K562 (cell line): ENCODE measurements at regions not wholly inside any gene's neighbourhood (a gene's known extent, or its start where the extent isn't known, plus 50 kb on each side); places are given as distances from the start of the nearest gene placed in this dataset.

Experiments used
- ATAC-seq: fragments of 200-7000 bp; cut with Tn5 transposase; 3 replicates; pipeline ENCODE4 v1.9.1; 2020; ENCODE audit warnings: moderate library complexity
- BruUV-seq: library from RNA; stranded (reverse); fragments of 400-500 nt; replicated peaks from 2 replicates; lab custom pipeline; 2021; lab: Mats Ljungman, UMichigan
- CTCF ChIA-PET: fragments of 300-600 bp; formaldehyde crosslinking; extraction: SDS; loops from one replicate; lab custom pipeline; 2021; ENCODE audit warnings: low intra/inter-chr PET ratio; lab: Yijun Ruan, JAX
- POLR2A ChIA-PET: fragments of 300-600, 350-650 bp; sonication (Branson Sonifier 250); formaldehyde crosslinking; extraction: SDS; loops from one replicate; lab custom pipeline; 2021; ENCODE audit warnings: antibody characterized with exemption, inconsistent platforms; lab: Yijun Ruan, JAX
- DNase-seq, 4 experiments: peaks; one replicate each; pipeline versions ENCODE4 v3.0.0 to v3.0.0-alpha.2; 2011 to 2018; ENCODE audit warnings: low spot score in 3 of 4, mixed read lengths in 3 of 4; ENCODE audit errors: extremely low read depth in 1 of 4
- FAIRE-seq: peaks from 2 replicates; lab custom pipeline; 2011; peaks lifted over from hg19 to GRCh38; lab: Jason Lieb, UNC
- H2AFZ ChIP-seq: 2 replicates; pipeline ENCODE4 v1.6.0; 2011; ENCODE audit warnings: low read depth, low read length, control low read depth, inconsistent platforms
- H3K27ac ChIP-seq: fragments of 200-600 bp; 3 replicates; pipeline ENCODE4 v1.8.0; 2011; ENCODE audit warnings: low read depth, mild to moderate bottlenecking, control low read depth, inconsistent platforms, low read length, moderate library complexity, mixed read lengths; ENCODE audit errors: extremely low read depth
- H3K27me3 ChIP-seq, 2 experiments: fragments of 300-600 bp in 1 of 2; 2 replicates in 1 of 2; 3 replicates in 1 of 2; pipeline versions ENCODE4 v1.6.0 to v1.8.0; 2011; ENCODE audit warnings: inconsistent platforms in 2 of 2, low read length in 2 of 2, mild to moderate bottlenecking in 1 of 2, mixed read lengths in 1 of 2, moderate library complexity in 1 of 2; ENCODE audit not compliant: control insufficient read depth in 2 of 2, insufficient read depth in 2 of 2
- H3K36me3 ChIP-seq: fragments of 300-600 bp; 3 replicates; pipeline ENCODE4 v1.8.0; 2011; ENCODE audit warnings: mild to moderate bottlenecking, low read length, inconsistent platforms; ENCODE audit not compliant: control insufficient read depth, insufficient read depth
- H3K4me1 ChIP-seq, 2 experiments: fragments of 200-600 bp in 1 of 2; replicated peaks in 1 of 2; 2 replicates in 1 of 2; 3 replicates in 1 of 2; pipeline versions ENCODE4 v1.5.1 to v1.8.0; 2011; ENCODE audit warnings: inconsistent platforms in 2 of 2, low read length in 2 of 2, mild to moderate bottlenecking in 1 of 2, mixed read lengths in 1 of 2, moderate library complexity in 1 of 2; ENCODE audit not compliant: control insufficient read depth in 2 of 2, insufficient read depth in 2 of 2
- H3K4me2 ChIP-seq: 2 replicates; pipeline ENCODE4 v1.6.1; 2011; ENCODE audit warnings: low read length, control low read depth, inconsistent platforms, mixed read lengths; ENCODE audit not compliant: insufficient read depth
- H3K4me3 ChIP-seq: fragments of 200-600 bp; sonication (generic), shearing (Covaris generic); 2 replicates; pipeline ENCODE4 v1.5.1; 2016; ENCODE audit warnings: control low read depth, inconsistent platforms
- H3K79me2 ChIP-seq: fragments of 200-600 bp; 3 replicates; pipeline ENCODE4 v1.8.0; 2011; ENCODE audit warnings: low read length, inconsistent platforms; ENCODE audit not compliant: control insufficient read depth, insufficient read depth
- H3K9ac ChIP-seq, 2 experiments: 2 replicates each; pipeline versions ENCODE4 v1.6.0 to v1.6.1; 2011; ENCODE audit warnings: low read depth in 2 of 2, low read length in 2 of 2, control low read depth in 1 of 2, inconsistent platforms in 1 of 2, mild to moderate bottlenecking in 1 of 2, mixed read lengths in 1 of 2; ENCODE audit not compliant: insufficient read depth in 1 of 2
- H3K9me1 ChIP-seq: one replicate; pipeline ENCODE4 v1.6.0; 2011; ENCODE audit warnings: inconsistent platforms, mild to moderate bottlenecking, low read length, moderate library complexity; ENCODE audit not compliant: control insufficient read depth, insufficient read depth
- H3K9me3 ChIP-seq: replicated peaks from 2 replicates; pipeline ENCODE4 v1.5.1; 2011; ENCODE audit warnings: low read depth, low read length, inconsistent platforms; ENCODE audit not compliant: control insufficient read depth, insufficient read depth
- H4K20me1 ChIP-seq: replicated peaks from 2 replicates; pipeline ENCODE4 v1.6.1; 2011; ENCODE audit warnings: low read length, inconsistent platforms, mixed read lengths; ENCODE audit not compliant: control insufficient read depth, insufficient read depth
- BDP1 ChIP-seq: IDR thresholded peaks from 3 replicates; pipeline ENCODE4 v1.6.1; 2011; ENCODE audit not compliant: insufficient read length, insufficient read depth
- CREM ChIP-seq: IDR thresholded peaks from 2 replicates; pipeline ENCODE4 v1.6.1; 2014; ENCODE audit warnings: antibody characterized with exemption, low read depth
- EZH2 ChIP-seq: IDR thresholded peaks from 2 replicates; pipeline ENCODE4 v1.6.1; 2012; ENCODE audit warnings: low read depth, mild to moderate bottlenecking, inconsistent platforms, low read length, borderline replicate concordance
- ILK ChIP-seq: fragments of 450-650 bp; IDR thresholded peaks from 2 replicates; pipeline ENCODE4 v1.6.1; 2016; ENCODE audit warnings: missing genetic modification characterization, low read depth, mild to moderate bottlenecking, missing compliant biosample characterization, moderate library complexity, borderline replicate concordance
- MEF2D ChIP-seq: conservative IDR thresholded peaks from 2 replicates; pipeline ENCODE4 v1.6.1; 2016; ENCODE audit warnings: low read depth, missing genetic modification characterization, missing compliant biosample characterization
- MEIS2 ChIP-seq: fragments of 450-650 bp; IDR thresholded peaks from 2 replicates; pipeline ENCODE4 v1.6.1; 2014; ENCODE audit warnings: mild to moderate bottlenecking; ENCODE audit not compliant: partially characterized antibody
- MXI1 ChIP-seq: IDR thresholded peaks from 2 replicates; pipeline ENCODE4 v1.6.1; 2011; ENCODE audit warnings: low read depth, mild to moderate bottlenecking, improper control_type of control experiment, low read length
- NCOA2 ChIP-seq, 2 experiments: fragments of 450-650 bp; IDR thresholded peaks; 2 replicates each; pipeline ENCODE4 v1.6.1; 2018; ENCODE audit warnings: mild to moderate bottlenecking in 2 of 2, moderate library complexity in 1 of 2; ENCODE audit not compliant: partially characterized antibody in 2 of 2
- NELFE ChIP-seq: IDR thresholded peaks from 2 replicates; pipeline ENCODE4 v1.6.1; 2011; ENCODE audit warnings: mild to moderate bottlenecking; ENCODE audit not compliant: insufficient read depth, insufficient read length
- NFRKB ChIP-seq: fragments of 450-650 bp; IDR thresholded peaks from 2 replicates; pipeline ENCODE4 v1.6.1; 2016; ENCODE audit warnings: low read depth
- POLR3A ChIP-seq: IDR thresholded peaks from 2 replicates; pipeline ENCODE4 v1.6.1; 2011; ENCODE audit warnings: borderline replicate concordance, mild to moderate bottlenecking, moderate library complexity; ENCODE audit not compliant: insufficient read length, insufficient read depth; ENCODE audit errors: extremely low read depth
- SMARCC2 ChIP-seq: fragments of 450-650 bp; IDR thresholded peaks from 2 replicates; pipeline ENCODE4 v1.6.1; 2017; ENCODE audit warnings: antibody characterized with exemption, moderate library complexity, mild to moderate bottlenecking, low read depth
- SNRNP70 ChIP-seq: fragments of 200-400 bp; formaldehyde crosslinking; optimal IDR thresholded peaks from 2 replicates; pipeline ENCODE3; 2017; ENCODE audit warnings: low read depth, low read length
- TAF1 ChIP-seq: IDR thresholded peaks from 2 replicates; pipeline ENCODE4 v1.6.1; 2011; ENCODE audit warnings: mild to moderate bottlenecking, low read length, moderate library complexity; ENCODE audit not compliant: insufficient read depth, control insufficient read depth, severe bottlenecking; ENCODE audit errors: extremely low read depth
- TCFL5 ChIP-seq: fragments of 250-450 bp; sonication (Bioruptor Pico); conservative IDR thresholded peaks from 2 replicates; pipeline ENCODE4 v1.6.1; 2021; ENCODE audit warnings: mild to moderate bottlenecking, moderate library complexity, matching md5 sums
- TFAM ChIP-seq: fragments of 250-450 bp; sonication (Bioruptor Pico); conservative IDR thresholded peaks from 2 replicates; pipeline ENCODE4 v1.5.0; 2021; ENCODE audit warnings: mild to moderate bottlenecking, moderate library complexity
- WHSC1 ChIP-seq: IDR thresholded peaks from one replicate; pipeline ENCODE4 v1.6.1; 2012; ENCODE audit warnings: low read length, control low read depth, inconsistent platforms
- ZNF146 ChIP-seq: IDR thresholded peaks from one replicate; pipeline ENCODE4 v1.6.1; 2018; ENCODE audit warnings: missing compliant biosample characterization; ENCODE audit not compliant: unreplicated experiment
- ZNF174 ChIP-seq: fragments of 250-450 bp; sonication (Bioruptor Pico); IDR thresholded peaks from 2 replicates; pipeline ENCODE4 v1.4.0; 2020; ENCODE audit warnings: mild to moderate bottlenecking
- ZNF408 ChIP-seq: fragments of 250-450 bp; sonication (Bioruptor Pico); IDR thresholded peaks from 2 replicates; pipeline ENCODE4 v1.4.0; 2020; ENCODE audit warnings: low read depth, mild to moderate bottlenecking, moderate library complexity
- ZNF512 ChIP-seq: IDR thresholded peaks from 2 replicates; pipeline ENCODE4 v1.6.1; 2016; ENCODE audit warnings: missing genetic modification characterization, missing compliant biosample characterization
- ZNF699 ChIP-seq: fragments of 250-450 bp; sonication (Bioruptor Pico); IDR thresholded peaks from 2 replicates; pipeline ENCODE4 v1.8.0; 2021; ENCODE audit warnings: mild to moderate bottlenecking, moderate library complexity; ENCODE audit not compliant: insufficient replicate concordance
- ZNF75A ChIP-seq: fragments of 450-650 bp; formaldehyde crosslinking; IDR thresholded peaks from 2 replicates; pipeline ENCODE4 v1.4.0; 2020; ENCODE audit warnings: mild to moderate bottlenecking
- ZNF77 ChIP-seq: fragments of 250-450 bp; sonication (Bioruptor Pico); IDR thresholded peaks from 2 replicates; pipeline ENCODE4 v1.5.0; 2020
- WGBS: fragments of 100-300 bp; shearing (Covaris generic); methylation state at CpG from one replicate; pipeline ENCODE4 v1.1.6; 2016; ENCODE audit warnings: low coverage, mixed read lengths; ENCODE audit not compliant: insufficient coverage; ENCODE audit errors: missing lambda C conversion rate; 5-methylcytosine and 5-hydroxymethylcytosine counted together
- in situ Hi-C: fragments of 300-500 bp; cut with MboI; formaldehyde crosslinking; loops from 4 replicates; pipeline ENCODE4 v1.15.0; 2018; ENCODE audit warnings: inconsistent platforms, mixed read lengths
- intact Hi-C: fragments of 100-400 bp; cut with micrococcal nuclease; formaldehyde crosslinking; loops from 2 replicates; pipeline ENCODE4 v1.14.2; 2022

- TF ChIP-seq ZNF408 (CRISPR knock-in tag) (no peak), ILK (no peak), MXI1 (no peak), ZNF174 (CRISPR knock-in tag) (no peak), ZNF75A (no peak)
Measured at GRCh38 chr11:30775233-30775522, 189.0 kb upstream of the MPPED2 start (continued).

GRCh38 chr11:30774496-30775232 is 188.5 kb upstream of the MPPED2 start:
- FAIRE-seq, result no peak

More at GRCh38 chr11:30774496-30775232, 188.5 kb upstream of the MPPED2 start:
- Histone ChIP-seq H3K9me3 (peaks cover 2% of the 10 kb centered on the region; the same call in 1 of the 2 replicates), H3K4me3 (no peak overlapping the region), H3K9ac (no peak overlapping the region), H2AFZ (no peak overlapping the region), H4K20me1 (no peaks in the 10 kb centered on the region), H3K79me2 (no peaks in the 10 kb centered on the region), H3K27me3 (no peaks in the 10 kb centered on the region), H3K27ac (no peak overlapping the region), H3K4me1 (no peaks in the 10 kb centered on the region), H3K9me1 (no peaks in the 10 kb centered on the region), H3K36me3 (no peaks in the 10 kb centered on the region), H3K4me2 (no peak overlapping the region)
- ChIA-PET CTCF (no interaction called here), POLR2A (no interaction called here)
- intact Hi-C loops (no loop called here), in situ Hi-C loops (no loop called here)
- ATAC-seq (no peak), DNase-seq (no peak)
- 2% methylated on average over 8 of the region's 8 CpGs for WGBS
- TF ChIP-seq EZH2, result no peak
- TF ChIP-seq POLR3A, result no peak
- no peak for TF ChIP-seq ZNF512 (tag)
- TF ChIP-seq MEF2D (tag), result no peak
- TF ChIP-seq WHSC1, result no peak
- TF ChIP-seq ZNF699 (CRISPR knock-in tag), result no peak
- no peak for TF ChIP-seq SNRNP70
- no peak for TF ChIP-seq ZNF77 (CRISPR knock-in tag)
- TF ChIP-seq TFAM (CRISPR knock-in tag), result no peak
- TF ChIP-seq MEIS2, result no peak
- TF ChIP-seq BDP1, result no peak
- no peak for TF ChIP-seq TCFL5 (CRISPR knock-in tag)
- TF ChIP-seq ZNF146 (CRISPR knock-in tag), result no peak
- TF ChIP-seq CREM, result no peak
- TF ChIP-seq NELFE, result no peak
- no peak for TF ChIP-seq NCOA2 (IDR thresholded peaks at IDR 0.05; ENCODE audit: partially characterized antibody in 2 of 2)
- TF ChIP-seq NFRKB, result no peak
- no peak for TF ChIP-seq TAF1
- TF ChIP-seq SMARCC2, result no peak
- no TSS peak for BruUV-seq
